ENCODE measurements at regions not wholly inside any gene's neighbourhood (a gene's known extent, or its start where the extent isn't known, plus 50 kb on each side); places are given as distances from the start of the nearest gene placed in this dataset.
"Not testable (repeated sequence)": the region's sequence is repeated elsewhere in the genome, so short reads cannot be mapped to it uniquely, and the experiment has no call there.

- Histone ChIP-seq H4K20me1 (ENCODE audit: insufficient read depth, low read length) (no peaks in the 10 kb centered on the region), H3K27ac (ENCODE audit: low read depth, low read length, poor library complexity, severe bottlenecking) (no peak overlapping the region), H3K9me3 (ENCODE audit: low read length) (no peaks in the 10 kb centered on the region), H3K4me2 (ENCODE audit: low read length) (no peak overlapping the region), H3K4me1 (ENCODE audit: insufficient read depth, low read length, poor library complexity, severe bottlenecking) (no peaks in the 10 kb centered on the region), H3K9me2 (ENCODE audit: insufficient read depth, low read length) (no peaks in the 10 kb centered on the region), H3K4me3 (ENCODE audit: low read depth, low read length, poor library complexity, severe bottlenecking) (no peak overlapping the region), H3K36me3 (ENCODE audit: insufficient read depth, low read length) (no peaks in the 10 kb centered on the region), H2AFZ (ENCODE audit: low read length) (no peak overlapping the region), H3K79me2 (ENCODE audit: insufficient read depth, low read depth, low read length) (no peaks in the 10 kb centered on the region)
- BruUV-seq (replicated peaks): no TSS peak
- TF ChIP-seq, protein P1, sequence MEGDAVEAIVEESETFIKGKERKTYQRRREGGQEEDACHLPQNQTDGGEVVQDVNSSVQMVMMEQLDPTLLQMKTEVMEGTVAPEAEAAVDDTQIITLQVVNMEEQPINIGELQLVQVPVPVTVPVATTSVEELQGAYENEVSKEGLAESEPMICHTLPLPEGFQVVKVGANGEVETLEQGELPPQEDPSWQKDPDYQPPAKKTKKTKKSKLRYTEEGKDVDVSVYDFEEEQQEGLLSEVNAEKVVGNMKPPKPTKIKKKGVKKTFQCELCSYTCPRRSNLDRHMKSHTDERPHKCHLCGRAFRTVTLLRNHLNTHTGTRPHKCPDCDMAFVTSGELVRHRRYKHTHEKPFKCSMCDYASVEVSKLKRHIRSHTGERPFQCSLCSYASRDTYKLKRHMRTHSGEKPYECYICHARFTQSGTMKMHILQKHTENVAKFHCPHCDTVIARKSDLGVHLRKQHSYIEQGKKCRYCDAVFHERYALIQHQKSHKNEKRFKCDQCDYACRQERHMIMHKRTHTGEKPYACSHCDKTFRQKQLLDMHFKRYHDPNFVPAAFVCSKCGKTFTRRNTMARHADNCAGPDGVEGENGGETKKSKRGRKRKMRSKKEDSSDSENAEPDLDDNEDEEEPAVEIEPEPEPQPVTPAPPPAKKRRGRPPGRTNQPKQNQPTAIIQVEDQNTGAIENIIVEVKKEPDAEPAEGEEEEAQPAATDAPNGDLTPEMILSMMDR (conservative IDR thresholded peaks at IDR 0.05; ENCODE audit: low read length): no peak
- no peak for TF ChIP-seq EZH2phosphoT487 (IDR thresholded peaks at IDR 0.05; ENCODE audit: borderline replicate concordance, low read depth, low read length)
- no peak for DNase-seq (ENCODE audit: low spot score)
- POLR2A ChIA-PET: no interaction called here
- intact Hi-C loops (cut with micrococcal nuclease; ENCODE audit: unreplicated experiment): no loop called here
- CTCF ChIA-PET (ENCODE audit: unreplicated experiment): no interaction called here
Observed at GRCh38 chr16:29139261-29139802, 154.5 kb downstream of the LAT start.

DNA sequence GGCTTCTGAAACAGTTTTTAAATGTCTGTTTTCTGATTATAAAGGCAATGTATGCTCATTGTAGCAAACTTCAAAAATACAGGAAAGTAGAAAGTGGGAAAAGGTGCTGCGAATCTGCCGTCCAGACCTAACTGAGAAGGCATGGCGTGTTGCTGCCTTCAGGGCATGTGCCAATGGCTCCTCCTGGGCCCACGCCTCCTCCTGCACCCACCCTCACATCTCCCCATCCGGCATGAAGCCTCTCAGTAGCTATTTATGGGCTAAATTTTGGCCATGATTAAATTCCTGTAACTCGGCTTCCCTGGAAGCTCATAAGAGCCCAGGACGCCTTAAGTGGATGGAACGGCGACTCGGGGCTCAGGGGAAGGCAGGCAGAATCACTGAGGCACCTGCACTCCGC is 153.8 kb downstream of the LAT start:
- intact Hi-C loops (cut with micrococcal nuclease; ENCODE audit: unreplicated experiment); H3K36me3 ChIP-seq (ENCODE audit: insufficient read depth, low read length); CTCF ChIA-PET (ENCODE audit: unreplicated experiment); DNase-seq (ENCODE audit: low spot score); POLR2A ChIA-PET; H4K20me1 ChIP-seq (ENCODE audit: insufficient read depth, low read length); H3K9me2 ChIP-seq (ENCODE audit: insufficient read depth, low read length); H3K4me3 ChIP-seq (ENCODE audit: low read depth, low read length, poor library complexity, severe bottlenecking); H2AFZ ChIP-seq (ENCODE audit: low read length); H3K9me3 ChIP-seq (ENCODE audit: low read length); H3K4me2 ChIP-seq (ENCODE audit: low read length); H3K27ac ChIP-seq (ENCODE audit: low read depth, low read length, poor library complexity, severe bottlenecking); H3K4me1 ChIP-seq (ENCODE audit: insufficient read depth, low read length, poor library complexity, severe bottlenecking); H3K79me2 ChIP-seq (ENCODE audit: insufficient read depth, low read depth, low read length); BruUV-seq (replicated peaks): not testable (repeated sequence)

- H4K20me1 ChIP-seq (ENCODE audit: insufficient read depth, low read length); H3K9me3 ChIP-seq (ENCODE audit: low read length); H3K4me3 ChIP-seq (ENCODE audit: low read depth, low read length, poor library complexity, severe bottlenecking); intact Hi-C loops (cut with micrococcal nuclease; ENCODE audit: unreplicated experiment); H2AFZ ChIP-seq (ENCODE audit: low read length); H3K36me3 ChIP-seq (ENCODE audit: insufficient read depth, low read length); CTCF ChIA-PET (ENCODE audit: unreplicated experiment); H3K4me2 ChIP-seq (ENCODE audit: low read length); H3K4me1 ChIP-seq (ENCODE audit: insufficient read depth, low read length, poor library complexity, severe bottlenecking); BruUV-seq (replicated peaks); H3K27ac ChIP-seq (ENCODE audit: low read depth, low read length, poor library complexity, severe bottlenecking); POLR2A ChIA-PET; H3K79me2 ChIP-seq (ENCODE audit: insufficient read depth, low read depth, low read length); H3K9me2 ChIP-seq (ENCODE audit: insufficient read depth, low read length); DNase-seq (ENCODE audit: low spot score): not testable (repeated sequence)
Observed at GRCh38 chr16:29137894-29138662, 153.2 kb downstream of the LAT start.

- CTCF ChIA-PET (ENCODE audit: unreplicated experiment); BruUV-seq (replicated peaks); H4K20me1 ChIP-seq (ENCODE audit: insufficient read depth, low read length); DNase-seq (ENCODE audit: low spot score); H3K79me2 ChIP-seq (ENCODE audit: insufficient read depth, low read depth, low read length); H3K36me3 ChIP-seq (ENCODE audit: insufficient read depth, low read length); H3K4me3 ChIP-seq (ENCODE audit: low read depth, low read length, poor library complexity, severe bottlenecking); H3K4me2 ChIP-seq (ENCODE audit: low read length); H3K27ac ChIP-seq (ENCODE audit: low read depth, low read length, poor library complexity, severe bottlenecking); H3K9me3 ChIP-seq (ENCODE audit: low read length); H3K4me1 ChIP-seq (ENCODE audit: insufficient read depth, low read length, poor library complexity, severe bottlenecking); H3K9me2 ChIP-seq (ENCODE audit: insufficient read depth, low read length); H2AFZ ChIP-seq (ENCODE audit: low read length); intact Hi-C loops (cut with micrococcal nuclease; ENCODE audit: unreplicated experiment); POLR2A ChIA-PET: not testable (repeated sequence)
Observed at GRCh38 chr16:29137461-29137860, 152.6 kb downstream of the LAT start.

GRCh38 chr16:29136916-29137315 is 152.1 kb downstream of the LAT start:
- H3K27ac ChIP-seq (ENCODE audit: low read depth, low read length, poor library complexity, severe bottlenecking); H3K36me3 ChIP-seq (ENCODE audit: insufficient read depth, low read length); H2AFZ ChIP-seq (ENCODE audit: low read length); DNase-seq (ENCODE audit: low spot score); CTCF ChIA-PET (ENCODE audit: unreplicated experiment); H3K4me3 ChIP-seq (ENCODE audit: low read depth, low read length, poor library complexity, severe bottlenecking); intact Hi-C loops (cut with micrococcal nuclease; ENCODE audit: unreplicated experiment); H4K20me1 ChIP-seq (ENCODE audit: insufficient read depth, low read length); BruUV-seq (replicated peaks); H3K4me1 ChIP-seq (ENCODE audit: insufficient read depth, low read length, poor library complexity, severe bottlenecking); POLR2A ChIA-PET; H3K9me2 ChIP-seq (ENCODE audit: insufficient read depth, low read length); H3K9me3 ChIP-seq (ENCODE audit: low read length); H3K79me2 ChIP-seq (ENCODE audit: insufficient read depth, low read depth, low read length); H3K4me2 ChIP-seq (ENCODE audit: low read length): not testable (repeated sequence)
